NB4 (cell line): ENCODE measurements at regions not wholly inside any gene's neighbourhood (a gene's known extent, or its start where the extent isn't known, plus 50 kb on each side); places are given as distances from the start of the nearest gene placed in this dataset.
A peak's percentile ranks its signal among the peaks of the same experiment; 100 is the strongest.

Source experiments
- DNase-seq: peaks from one replicate; pipeline ENCODE4 v3.0.0; 2010; ENCODE audit warnings: low read depth
- H3K4me3 ChIP-seq: one replicate; pipeline ENCODE4 v1.5.1; 2011; ENCODE audit warnings: mild to moderate bottlenecking, low read depth, low read length, moderate library complexity
- MAX ChIP-seq: IDR thresholded peaks from 2 replicates; pipeline ENCODE4 v1.6.1; 2011; ENCODE audit warnings: low read depth, low read length
- MYC ChIP-seq: IDR thresholded peaks from 2 replicates; pipeline ENCODE4 v1.6.1; 2011; ENCODE audit warnings: low read depth, low read length
- POLR2A ChIP-seq: IDR thresholded peaks from 2 replicates; pipeline ENCODE4 v1.6.1; 2011; ENCODE audit warnings: mild to moderate bottlenecking; ENCODE audit not compliant: insufficient read length; ENCODE audit errors: extremely low read depth
- TF ChIP-seq, protein P1 (sequence below): IDR thresholded peaks from one replicate; pipeline ENCODE4 v1.5.1; 2012; ENCODE audit warnings: low read depth, low read length

DNA sequence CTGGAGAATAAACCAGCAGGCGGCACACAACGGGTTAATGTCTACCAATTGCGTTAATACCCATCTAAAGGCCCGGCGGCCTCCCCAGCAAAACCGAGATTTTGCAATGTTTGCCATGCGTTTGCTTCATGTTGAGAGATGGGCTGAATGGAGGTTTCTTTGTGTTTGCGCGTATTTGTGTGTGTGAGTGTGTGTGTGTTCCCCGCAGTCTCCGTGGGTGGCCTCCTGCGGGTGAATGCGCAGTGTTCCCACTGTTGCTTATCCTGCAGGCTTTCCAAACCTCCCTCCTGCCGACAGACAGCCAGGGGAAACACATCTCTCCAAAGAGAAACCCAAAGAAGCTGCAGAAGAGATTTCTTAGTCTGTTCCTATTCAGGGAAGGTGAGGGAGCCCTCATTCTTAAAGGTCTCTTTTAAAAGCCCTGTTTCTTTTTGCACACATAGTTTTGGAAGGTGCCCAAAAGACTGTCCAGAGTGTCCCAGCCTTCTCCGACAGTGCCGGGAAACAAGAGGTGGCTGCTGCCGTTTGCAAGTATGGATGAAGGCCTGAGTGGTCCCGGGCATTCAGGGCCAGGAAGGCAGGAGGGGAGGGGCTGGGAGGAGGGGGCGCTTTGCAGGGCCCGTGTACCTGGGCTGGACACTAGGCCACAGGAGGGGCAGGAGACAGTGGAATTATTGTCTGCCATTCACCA, 103.8 kb upstream of the ERCC6L2 start:
- no peak overlapping the region for H3K4me3 ChIP-seq
- no peak for DNase-seq
- TF ChIP-seq MAX: no peak
- TF ChIP-seq, protein P1, sequence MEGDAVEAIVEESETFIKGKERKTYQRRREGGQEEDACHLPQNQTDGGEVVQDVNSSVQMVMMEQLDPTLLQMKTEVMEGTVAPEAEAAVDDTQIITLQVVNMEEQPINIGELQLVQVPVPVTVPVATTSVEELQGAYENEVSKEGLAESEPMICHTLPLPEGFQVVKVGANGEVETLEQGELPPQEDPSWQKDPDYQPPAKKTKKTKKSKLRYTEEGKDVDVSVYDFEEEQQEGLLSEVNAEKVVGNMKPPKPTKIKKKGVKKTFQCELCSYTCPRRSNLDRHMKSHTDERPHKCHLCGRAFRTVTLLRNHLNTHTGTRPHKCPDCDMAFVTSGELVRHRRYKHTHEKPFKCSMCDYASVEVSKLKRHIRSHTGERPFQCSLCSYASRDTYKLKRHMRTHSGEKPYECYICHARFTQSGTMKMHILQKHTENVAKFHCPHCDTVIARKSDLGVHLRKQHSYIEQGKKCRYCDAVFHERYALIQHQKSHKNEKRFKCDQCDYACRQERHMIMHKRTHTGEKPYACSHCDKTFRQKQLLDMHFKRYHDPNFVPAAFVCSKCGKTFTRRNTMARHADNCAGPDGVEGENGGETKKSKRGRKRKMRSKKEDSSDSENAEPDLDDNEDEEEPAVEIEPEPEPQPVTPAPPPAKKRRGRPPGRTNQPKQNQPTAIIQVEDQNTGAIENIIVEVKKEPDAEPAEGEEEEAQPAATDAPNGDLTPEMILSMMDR: no peak
- TF ChIP-seq POLR2A: no peak
- no peak for TF ChIP-seq MYC

DNA sequence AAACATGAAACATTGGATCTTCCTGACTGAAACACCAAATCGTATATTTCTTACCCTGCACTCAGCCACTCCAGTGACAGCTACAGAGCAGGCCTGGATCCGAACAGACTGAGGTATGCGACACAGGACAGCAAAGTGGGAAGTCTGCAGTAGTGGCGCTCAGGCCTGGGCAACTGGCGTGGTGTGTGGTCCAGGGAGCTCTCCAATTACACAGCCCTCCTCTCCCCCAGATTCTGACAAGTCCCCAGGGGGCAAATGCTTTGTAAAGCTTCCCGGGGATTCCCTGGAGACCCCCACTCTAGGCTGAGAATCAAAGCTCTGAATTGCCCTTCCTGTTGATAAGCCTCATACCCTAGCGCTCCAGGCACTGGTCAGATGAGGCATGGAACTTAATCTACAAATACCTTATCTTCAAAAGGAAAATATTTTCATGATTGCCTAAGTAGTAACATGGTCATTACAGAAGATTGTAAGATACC, 104.8 kb upstream of the ERCC6L2 start:
- TF ChIP-seq, protein P1: no peak
- TF ChIP-seq MYC: no peak
- no peak for TF ChIP-seq POLR2A
- TF ChIP-seq MAX: no peak
- DNase-seq: peak; percentile 41
- no peak overlapping the region for H3K4me3 ChIP-seq

DNA sequence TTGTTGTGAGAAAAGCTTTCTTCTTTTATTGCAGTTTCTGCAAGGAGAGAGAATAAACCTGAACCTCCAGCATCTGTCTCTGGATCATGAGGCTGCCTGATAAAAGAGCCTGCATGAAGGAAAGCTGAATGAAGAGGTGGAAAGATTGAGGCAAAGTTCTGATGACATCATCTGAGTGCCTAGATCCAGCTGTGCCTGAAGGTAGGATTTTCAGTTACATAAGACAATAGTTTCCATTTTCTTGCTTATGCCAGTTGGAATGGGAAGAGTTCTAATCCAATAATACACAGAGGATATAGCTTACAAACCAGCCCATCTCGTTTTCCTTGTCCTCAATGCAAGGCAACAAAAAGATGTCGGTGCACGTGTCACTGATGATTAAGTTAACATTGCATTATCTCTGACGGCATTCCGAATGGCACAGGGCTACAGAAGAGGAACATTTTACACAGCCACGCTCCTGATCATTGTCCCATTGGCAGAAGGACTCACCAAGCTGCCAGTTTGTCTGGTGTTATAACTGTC, 105.5 kb upstream of the ERCC6L2 start:
- TF ChIP-seq MAX (no peak), POLR2A (no peak), MYC (no peak)
- TF ChIP-seq, protein P1: no peak
- DNase-seq: no peak
- no peak overlapping the region for H3K4me3 ChIP-seq

- no peak overlapping the region for H3K4me3 ChIP-seq
- DNase-seq: no peak
- TF ChIP-seq MYC (no peak), MAX (no peak), POLR2A (no peak)
- TF ChIP-seq, protein P1: no peak
These were observed 106.0 kb upstream of the ERCC6L2 start for GRCh38 chr9:95769473-95769872.

DNA sequence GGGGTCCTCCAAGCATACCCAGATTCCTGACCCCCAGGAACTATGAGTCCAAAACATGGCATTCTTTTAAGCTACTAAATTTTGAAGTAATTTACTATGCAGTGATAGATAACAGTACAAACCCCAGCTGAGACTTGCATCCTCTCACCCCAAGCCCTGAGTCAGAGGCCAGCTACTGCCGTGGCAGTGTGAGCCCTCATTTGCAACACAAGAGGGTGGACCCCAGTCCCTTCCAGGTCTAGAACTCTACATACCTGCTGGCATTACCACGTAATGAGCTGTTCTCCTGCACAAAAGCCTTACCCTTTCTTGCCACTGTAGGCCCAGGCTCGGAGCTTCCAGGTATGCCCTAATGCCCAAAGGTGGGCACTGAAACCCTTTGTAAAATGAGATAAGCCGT, 108.6 kb upstream of the ERCC6L2 start:
- DNase-seq: no peak
- no peak overlapping the region for H3K4me3 ChIP-seq
- TF ChIP-seq POLR2A (no peak), MYC (no peak), MAX (no peak)
- TF ChIP-seq, protein P1: no peak
